ENCODE measurements at regions not wholly inside any gene's neighbourhood (a gene's known extent, or its start where the extent isn't known, plus 50 kb on each side); places are given as distances from the start of the nearest gene placed in this dataset.

GRCh38 chr7:53965716-53966115 lies 576.5 kb upstream of the VSTM2A start:
- Histone ChIP-seq H3K4me3 (replicated peaks in 1 of 3; ENCODE audit: insufficient read depth in 1 of 3, low read depth in 2 of 3, low read length in 3 of 3) (no peak overlapping the region), H2AFZ (ENCODE audit: low read length) (no peak overlapping the region), H3K9ac (ENCODE audit: insufficient read depth, low read depth, low read length) (no peak overlapping the region), H3K27ac (ENCODE audit: extremely low read length, insufficient read depth, low read length) (no peak overlapping the region), H3K4me1 (ENCODE audit: insufficient read depth, low read length) (no peaks in the 10 kb centered on the region), H3K27me3 (ENCODE audit: control insufficient read depth in 1 of 2, insufficient read depth in 2 of 2, low read length in 2 of 2) (no peaks in the 10 kb centered on the region), H3K4me2 (ENCODE audit: low read depth, low read length) (no peak overlapping the region), H3K36me3 (replicated peaks in 1 of 2; ENCODE audit: control insufficient read depth in 1 of 2, insufficient read depth in 2 of 2, low read length in 2 of 2) (no peaks in the 10 kb centered on the region), H4K20me1 (ENCODE audit: insufficient read depth, low read length) (no peaks in the 10 kb centered on the region), H3K9me3 (ENCODE audit: low read length) (peaks cover 75% of the 10 kb centered on the region), H3K79me2 (ENCODE audit: insufficient read depth, low read length) (no peaks in the 10 kb centered on the region)
- no peak for ATAC-seq
- no peak for FAIRE-seq
- WGBS (ENCODE audit: low lambda C conversion rate), result 27% methylated on average over 3 of the region's 3 CpGs
- ChIA-PET CTCF (ENCODE audit: low intra/inter-chr PET ratio, low total read pairs) (no interaction called here), POLR2A (no interaction called here)
- in situ Hi-C loops (cut with HindIII; ENCODE audit: extremely low pct_ligation_motif_present, low pct_unique_long_range_greater_than_20kb) (no loop called here), intact Hi-C loops (cut with micrococcal nuclease; ENCODE audit: unreplicated experiment) (no loop called here)
- BruUV-seq (replicated peaks), result no TSS peak
- no peak for DNase-seq (ENCODE audit: low spot score)
- TF ChIP-seq ZNF552 (CRISPR knock-in tag; IDR thresholded peaks at IDR 0.05; ENCODE audit: borderline replicate concordance) (no peak), BHLHE40 (IDR thresholded peaks at IDR 0.05; ENCODE audit: low read length) (no peak), RFXANK (CRISPR knock-in tag; IDR thresholded peaks at IDR 0.05) (no peak), TGIF2 (CRISPR knock-in tag; IDR thresholded peaks at IDR 0.05) (no peak), TCF7L2 (IDR thresholded peaks at IDR 0.05; ENCODE audit: low read depth, low read length) (no peak), HOXA7 (CRISPR knock-in tag; IDR thresholded peaks at IDR 0.05) (no peak)

- Histone ChIP-seq H3K4me3 (replicated peaks in 1 of 3; ENCODE audit: insufficient read depth in 1 of 3, low read depth in 2 of 3, low read length in 3 of 3) (no peak overlapping the region), H3K27me3 (ENCODE audit: control insufficient read depth in 1 of 2, insufficient read depth in 2 of 2, low read length in 2 of 2) (no peaks in the 10 kb centered on the region), H4K20me1 (ENCODE audit: insufficient read depth, low read length) (no peaks in the 10 kb centered on the region), H3K9ac (ENCODE audit: insufficient read depth, low read depth, low read length) (no peak overlapping the region), H3K4me1 (ENCODE audit: insufficient read depth, low read length) (no peaks in the 10 kb centered on the region), H3K79me2 (ENCODE audit: insufficient read depth, low read length) (no peaks in the 10 kb centered on the region), H3K9me3 (ENCODE audit: low read length) (peaks cover 81% of the 10 kb centered on the region), H3K36me3 (replicated peaks in 1 of 2; ENCODE audit: control insufficient read depth in 1 of 2, insufficient read depth in 2 of 2, low read length in 2 of 2) (no peaks in the 10 kb centered on the region), H2AFZ (ENCODE audit: low read length) (no peak overlapping the region), H3K4me2 (ENCODE audit: low read depth, low read length) (no peak overlapping the region), H3K27ac (ENCODE audit: extremely low read length, insufficient read depth, low read length) (no peak overlapping the region)
- no peak for DNase-seq (ENCODE audit: low spot score)
- CTCF ChIA-PET (ENCODE audit: low intra/inter-chr PET ratio, low total read pairs), result no interaction called here
- no TSS peak for BruUV-seq (replicated peaks)
- intact Hi-C loops (cut with micrococcal nuclease; ENCODE audit: unreplicated experiment) (no loop called here), in situ Hi-C loops (cut with HindIII; ENCODE audit: extremely low pct_ligation_motif_present, low pct_unique_long_range_greater_than_20kb) (no loop called here)
- TF ChIP-seq ZNF34 (CRISPR knock-in tag; IDR thresholded peaks at IDR 0.05; ENCODE audit: borderline replicate concordance) (no peak), ZNF17 (CRISPR knock-in tag; IDR thresholded peaks at IDR 0.05) (no peak), KLF16 (CRISPR knock-in tag; IDR thresholded peaks at IDR 0.05) (no peak), ZMAT5 (CRISPR knock-in tag; IDR thresholded peaks at IDR 0.05; ENCODE audit: borderline replicate concordance, low read depth) (no peak)
- WGBS (ENCODE audit: low lambda C conversion rate), result 7% methylated on average over 2 of the region's 2 CpGs
- POLR2A ChIA-PET, result interaction anchor here (0.6 kb wide), 1 partner anchor 349 kb away, joined by 3 read pairs; no protein-coding TSS in a partner anchor
- ATAC-seq, result no peak
- FAIRE-seq, result no peak
Observed at GRCh38 chr7:53983480-53983879, 558.7 kb upstream of the VSTM2A start.
